HUES64 (cell line): ENCODE measurements at regions not wholly inside any gene's neighbourhood (a gene's known extent, or its start where the extent isn't known, plus 50 kb on each side); places are given as distances from the start of the nearest gene placed in this dataset.
"Not testable (repeated sequence)": the region's sequence is repeated elsewhere in the genome, so short reads cannot be mapped to it uniquely, and the experiment has no call there.

Experiments
- H3K27ac ChIP-seq: 2 replicates; pipeline ENCODE4 v1.7.0; 2013; ENCODE audit warnings: low read depth, low read length, inconsistent platforms
- H3K27me3 ChIP-seq: 2 replicates; pipeline ENCODE4 v1.6.1; 2013; ENCODE audit warnings: mild to moderate bottlenecking, low read length; ENCODE audit not compliant: insufficient read depth
- H3K36me3 ChIP-seq: 2 replicates; pipeline ENCODE4 v1.6.1; 2013; ENCODE audit warnings: mild to moderate bottlenecking, low read length; ENCODE audit not compliant: insufficient read depth
- H3K4me1 ChIP-seq: 2 replicates; pipeline ENCODE4 v1.6.1; 2013; ENCODE audit warnings: mild to moderate bottlenecking, low read length, moderate library complexity; ENCODE audit not compliant: insufficient read depth
- H3K4me3 ChIP-seq: 2 replicates; pipeline ENCODE4 v1.5.1; 2013; ENCODE audit warnings: mild to moderate bottlenecking, low read length, moderate library complexity
- H3K9ac ChIP-seq: 2 replicates; pipeline ENCODE4 v1.6.1; 2013; ENCODE audit warnings: mild to moderate bottlenecking, low read depth, low read length
- H3K9me3 ChIP-seq: 2 replicates; pipeline ENCODE4 v1.6.1; 2013; ENCODE audit warnings: low read depth, low read length; ENCODE audit not compliant: insufficient read depth
- WGBS: fragments of 150-250, 120-280 bp; methylation state at CpG from one replicate; pipeline ENCODE4 v1.1.7; 2013; ENCODE audit warnings: missing lambda C conversion rate; 5-methylcytosine and 5-hydroxymethylcytosine counted together

GRCh38 chr17:68670967-68671693 lies 70.0 kb upstream of the FAM20A start:
- H3K9me3 ChIP-seq, result no peaks in the 10 kb centered on the region
- WGBS, result 94% methylated on average over 7 of the region's 7 CpGs
- no peak overlapping the region for H3K4me3 ChIP-seq
- H3K4me1 ChIP-seq, result no peaks in the 10 kb centered on the region
- no peak overlapping the region for H3K9ac ChIP-seq
- no peaks in the 10 kb centered on the region for H3K36me3 ChIP-seq
- H3K27ac ChIP-seq, result no peak overlapping the region
- H3K27me3 ChIP-seq, result no peaks in the 10 kb centered on the region

- peaks cover 16% of the 10 kb centered on the region for H3K4me1 ChIP-seq
- not testable (repeated sequence) for H3K27me3 ChIP-seq, H3K9me3 ChIP-seq, H3K27ac ChIP-seq, H3K4me3 ChIP-seq, H3K9ac ChIP-seq, H3K36me3 ChIP-seq
- WGBS, result 92% methylated on average over 4 of the region's 5 CpGs
Observed at GRCh38 chr17:68666438-68666837, 65.3 kb upstream of the FAM20A start.

GRCh38 chr17:68665373-68665772 lies 64.2 kb upstream of the FAM20A start:
- H3K9me3 ChIP-seq, result no peaks in the 10 kb centered on the region
- H3K4me1 ChIP-seq, result peaks cover 24% of the 10 kb centered on the region
- H3K27ac ChIP-seq, result no peak overlapping the region
- H3K4me3 ChIP-seq, result no peak overlapping the region
- H3K36me3 ChIP-seq, result no peaks in the 10 kb centered on the region
- no peaks in the 10 kb centered on the region for H3K27me3 ChIP-seq
- 94% methylated on average over 1 of the region's 1 CpG for WGBS
- no peak overlapping the region for H3K9ac ChIP-seq

- 80% methylated on average over 2 of the region's 2 CpGs for WGBS
- Histone ChIP-seq H3K9me3 (no peaks in the 10 kb centered on the region), H3K9ac (no peak overlapping the region), H3K36me3 (no peaks in the 10 kb centered on the region), H3K4me1 (peaks cover 24% of the 10 kb centered on the region), H3K27me3 (no peaks in the 10 kb centered on the region), H3K4me3 (no peak overlapping the region), H3K27ac (no peak overlapping the region; the same call in 1 of the 2 replicates)
Observed at GRCh38 chr17:68662479-68662878, 61.3 kb upstream of the FAM20A start.

- Histone ChIP-seq H3K9ac (no peak overlapping the region), H3K27me3 (no peaks in the 10 kb centered on the region), H3K9me3 (no peaks in the 10 kb centered on the region), H3K4me3 (no peak overlapping the region), H3K4me1 (peaks cover 24% of the 10 kb centered on the region), H3K36me3 (no peaks in the 10 kb centered on the region), H3K27ac (no peak overlapping the region; the same call in 1 of the 2 replicates)
- WGBS, result 81% methylated on average over 4 of the region's 4 CpGs
Observed at GRCh38 chr17:68662037-68662432, 60.9 kb upstream of the FAM20A start.

GRCh38 chr17:68661265-68662036 lies 60.3 kb upstream of the FAM20A start:
- Histone ChIP-seq H3K9me3 (no peaks in the 10 kb centered on the region; the same call in 1 of the 2 replicates), H3K4me1 (peaks cover 24% of the 10 kb centered on the region), H3K9ac (no peak overlapping the region), H3K27me3 (no peaks in the 10 kb centered on the region), H3K36me3 (no peaks in the 10 kb centered on the region), H3K27ac (peak overlapping the region; percentile 73; the same call in 1 of the 2 replicates), H3K4me3 (no peak overlapping the region)
- WGBS, result 15% methylated on average over 2 of the region's 3 CpGs

GRCh38 chr17:68660302-68660701 lies 59.1 kb upstream of the FAM20A start:
- 97% methylated on average over 3 of the region's 3 CpGs for WGBS
- H3K9me3 ChIP-seq, result no peaks in the 10 kb centered on the region; the same call in 1 of the 2 replicates
- H3K36me3 ChIP-seq, result no peaks in the 10 kb centered on the region
- no peaks in the 10 kb centered on the region for H3K27me3 ChIP-seq
- H3K4me1 ChIP-seq, result peaks cover 24% of the 10 kb centered on the region
- H3K4me3 ChIP-seq, result no peak overlapping the region
- no peak overlapping the region for H3K27ac ChIP-seq
- H3K9ac ChIP-seq, result no peak overlapping the region

- Histone ChIP-seq H3K4me1 (peaks cover 24% of the 10 kb centered on the region), H3K9me3 (no peaks in the 10 kb centered on the region; the same call in 1 of the 2 replicates), H3K4me3 (no peak overlapping the region), H3K27ac (no peak overlapping the region), H3K27me3 (no peaks in the 10 kb centered on the region), H3K36me3 (no peaks in the 10 kb centered on the region), H3K9ac (no peak overlapping the region)
- 91% methylated on average over 6 of the region's 7 CpGs for WGBS
Observed at GRCh38 chr17:68658999-68659780, 58.0 kb upstream of the FAM20A start.

- H3K9ac ChIP-seq, result no peak overlapping the region
- H3K4me3 ChIP-seq, result no peak overlapping the region
- WGBS, result 95% methylated on average over 1 of the region's 2 CpGs
Observed at GRCh38 chr17:68657576-68657975, 56.4 kb upstream of the FAM20A start.

GRCh38 chr17:68657166-68657565 lies 56.0 kb upstream of the FAM20A start:
- no peaks in the 10 kb centered on the region for H3K27me3 ChIP-seq
- no peak overlapping the region for H3K9ac ChIP-seq
- H3K4me1 ChIP-seq, result peaks cover 15% of the 10 kb centered on the region
- 91% methylated on average over 4 of the region's 4 CpGs for WGBS
- H3K9me3 ChIP-seq, result no peaks in the 10 kb centered on the region; the same call in 1 of the 2 replicates
- H3K4me3 ChIP-seq, result no peak overlapping the region
- H3K36me3 ChIP-seq, result no peaks in the 10 kb centered on the region
- H3K27ac ChIP-seq, result no peak overlapping the region

More at GRCh38 chr17:68657576-68657975, 56.4 kb upstream of the FAM20A start:
- Histone ChIP-seq H3K27ac (no peak overlapping the region), H3K36me3 (no peaks in the 10 kb centered on the region), H3K27me3 (no peaks in the 10 kb centered on the region), H3K4me1 (peaks cover 19% of the 10 kb centered on the region), H3K9me3 (no peaks in the 10 kb centered on the region; the same call in 1 of the 2 replicates)

GRCh38 chr17:68656666-68657065 lies 55.5 kb upstream of the FAM20A start:
- Histone ChIP-seq H3K27ac (no peak overlapping the region), H3K4me3 (no peak overlapping the region), H3K27me3 (no peaks in the 10 kb centered on the region), H3K36me3 (no peaks in the 10 kb centered on the region), H3K4me1 (peaks cover 10% of the 10 kb centered on the region), H3K9me3 (no peaks in the 10 kb centered on the region; the same call in 1 of the 2 replicates), H3K9ac (no peak overlapping the region)
- 83% methylated on average over 4 of the region's 4 CpGs for WGBS
